A172 (cell line): ENCODE measurements at regions not wholly inside any gene's neighbourhood (a gene's known extent, or its start where the extent isn't known, plus 50 kb on each side); places are given as distances from the start of the nearest gene placed in this dataset.
"Not testable (repeated sequence)": the region's sequence is repeated elsewhere in the genome, so short reads cannot be mapped to it uniquely, and the experiment has no call there.

Experiments used
- DNase-seq: peaks from one replicate; pipeline ENCODE4 v3.0.0-alpha.2; 2015; ENCODE audit warnings: low spot score

DNA sequence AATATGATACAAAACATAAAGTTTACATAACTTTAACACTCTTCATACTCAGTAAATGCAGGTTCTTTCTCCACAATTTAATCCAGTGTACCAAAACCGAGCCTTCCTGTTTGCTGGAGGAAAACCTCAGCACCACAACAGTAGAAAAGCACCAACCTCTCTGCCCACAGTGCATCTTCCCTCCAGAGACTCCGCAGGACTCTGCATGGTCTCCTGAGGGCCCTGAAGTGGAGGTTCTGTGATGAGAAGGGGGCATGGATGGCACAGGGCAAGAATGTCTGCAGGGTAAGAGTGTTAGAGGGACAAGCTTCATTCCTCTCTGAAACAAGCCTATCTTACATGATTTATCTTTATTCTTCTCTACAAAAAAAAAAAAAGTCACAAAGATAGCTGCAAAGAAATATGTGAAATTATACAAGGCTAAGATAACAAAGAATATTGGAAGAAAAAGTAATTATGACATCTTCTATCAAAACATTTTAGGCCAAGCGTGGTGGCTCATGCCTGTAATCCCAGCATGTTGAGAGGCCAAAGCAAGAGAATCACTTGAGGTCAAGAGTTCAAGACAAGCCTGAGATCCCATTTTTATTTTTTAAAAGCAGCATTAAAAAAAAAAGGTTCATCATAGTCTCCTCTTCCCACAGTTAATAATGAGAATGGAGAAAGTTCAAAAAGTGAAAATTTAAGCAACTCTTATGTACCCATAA, 102.0 kb downstream of the VPREB1 start:
- no peak for DNase-seq

- DNase-seq: no peak
Measured at GRCh38 chr22:22348127-22348814, 103.7 kb downstream of the VPREB1 start.

GRCh38 chr22:22348815-22349454, 104.3 kb downstream of the VPREB1 start:
- no peak for DNase-seq

GRCh38 chr22:22349455-22349836, 104.9 kb downstream of the VPREB1 start:
- DNase-seq: no peak

DNA sequence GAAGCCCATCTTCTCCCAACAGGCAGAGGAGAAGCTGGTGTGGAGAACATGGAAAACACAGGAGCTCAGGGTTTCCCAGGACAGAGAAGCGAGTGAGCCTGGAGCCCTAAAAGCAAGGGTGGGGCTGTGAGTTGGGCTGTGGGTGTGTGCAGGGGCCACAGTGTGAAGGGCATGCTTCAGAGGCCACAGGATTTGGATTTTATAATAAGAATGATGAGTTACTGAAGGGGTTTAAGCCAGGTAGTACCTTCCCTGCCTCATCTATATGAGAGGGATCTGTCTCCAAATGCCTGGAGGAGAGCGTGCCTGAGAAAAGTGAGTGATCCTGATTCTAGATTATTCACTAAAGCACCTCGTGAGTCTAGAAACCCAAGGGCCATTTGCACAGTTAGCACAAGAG, 106.8 kb downstream of the VPREB1 start:
- no peak for DNase-seq

DNA sequence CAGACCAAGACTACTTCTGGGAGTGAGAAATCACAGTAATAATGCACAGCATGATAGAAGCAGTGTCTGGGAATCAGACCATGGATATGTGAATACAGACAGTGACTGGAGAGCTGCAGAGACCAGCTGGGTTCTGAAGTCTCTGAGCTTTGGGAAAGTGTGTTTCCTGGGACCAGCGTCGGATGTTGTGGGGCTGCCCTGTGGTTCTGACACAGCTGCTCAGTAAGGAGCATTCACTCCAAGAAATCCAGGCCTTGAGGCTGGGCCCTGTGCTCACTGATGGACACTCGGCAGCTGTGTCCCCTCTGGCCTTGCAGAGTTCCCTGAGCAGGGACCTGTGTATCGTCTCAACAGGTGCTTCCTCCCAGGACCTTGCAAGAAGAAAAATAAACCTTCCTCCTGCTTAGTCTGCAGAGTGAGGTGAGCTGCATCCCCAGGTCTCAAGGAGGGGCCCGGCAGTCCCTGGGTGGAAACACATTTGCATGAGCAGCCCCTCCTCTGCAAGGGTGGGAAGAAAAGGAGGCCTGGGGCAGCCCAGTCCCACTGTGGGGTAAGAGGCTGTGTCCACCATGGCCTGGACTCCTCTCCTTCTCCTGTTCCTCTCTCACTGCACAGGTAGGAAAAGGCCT, 107.9 kb downstream of the VPREB1 start:
- DNase-seq: no peak

GRCh38 chr22:22355096-22355834, 110.7 kb downstream of the VPREB1 start:
- DNase-seq: no peak

DNA sequence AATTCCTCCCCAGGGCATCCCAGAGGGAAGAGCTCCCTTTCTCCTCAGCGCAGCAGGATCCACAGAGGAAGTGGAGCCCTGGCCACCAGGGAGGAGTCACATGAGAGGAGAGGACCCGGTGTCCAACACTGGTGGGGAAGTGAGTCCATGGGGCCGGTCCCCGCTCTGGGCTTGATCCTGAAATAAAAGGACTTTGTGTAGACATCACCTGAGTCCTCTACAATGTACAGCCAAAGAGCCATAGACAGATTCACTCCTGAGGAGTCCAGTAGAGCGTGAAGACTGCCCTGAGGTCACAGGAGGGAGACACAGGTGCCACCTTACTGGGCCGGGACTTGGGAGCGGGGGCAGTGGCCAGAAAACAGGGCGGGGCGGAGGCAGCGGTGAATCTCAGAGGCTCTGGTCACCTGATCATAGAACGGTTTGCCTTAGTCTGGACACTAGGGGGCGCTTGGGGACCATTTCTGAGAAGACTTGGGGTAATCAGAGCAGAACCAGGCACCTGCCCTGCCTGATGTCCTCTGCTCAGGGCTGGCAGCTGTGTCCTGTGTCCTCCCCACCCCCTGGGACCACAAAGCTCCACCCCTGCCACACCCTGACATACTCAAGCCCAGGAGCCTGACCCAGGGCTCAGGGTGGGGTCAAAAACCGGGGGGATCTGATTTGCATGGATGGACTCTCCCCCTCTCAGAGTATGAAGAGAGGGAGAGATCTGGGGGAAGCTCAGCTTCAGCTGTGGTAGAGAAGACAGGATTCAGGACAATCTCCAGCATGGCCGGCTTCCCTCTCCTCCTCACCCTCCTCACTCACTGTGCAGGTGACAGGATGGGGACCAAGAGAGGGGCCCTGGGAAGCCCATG, 112.7 kb downstream of the VPREB1 start:
- DNase-seq: peak; percentile 57

DNA sequence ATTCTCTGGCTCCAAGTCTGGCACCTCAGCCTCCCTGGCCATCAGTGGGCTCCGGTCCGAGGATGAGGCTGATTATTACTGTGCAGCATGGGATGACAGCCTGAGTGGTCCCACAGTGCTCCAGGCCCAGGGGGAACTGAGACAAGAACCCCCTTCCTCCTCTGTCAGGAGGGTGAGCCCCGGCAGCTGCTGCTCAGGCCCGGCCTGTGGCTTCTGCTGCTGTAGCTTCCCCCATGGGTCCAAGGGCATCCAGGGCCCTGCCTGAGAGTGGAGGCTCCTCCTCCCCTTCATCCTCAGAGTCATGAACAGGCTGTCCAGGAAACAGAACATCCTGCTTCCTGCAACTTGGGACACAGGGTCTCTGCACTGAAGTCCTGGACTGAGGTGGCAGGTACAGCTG, 113.6 kb downstream of the VPREB1 start:
- DNase-seq: no peak

GRCh38 chr22:22358686-22359085, 114.1 kb downstream of the VPREB1 start:
- DNase-seq: no peak

- no peak for DNase-seq
Measured at GRCh38 chr22:22359465-22359864, 114.9 kb downstream of the VPREB1 start.

DNA sequence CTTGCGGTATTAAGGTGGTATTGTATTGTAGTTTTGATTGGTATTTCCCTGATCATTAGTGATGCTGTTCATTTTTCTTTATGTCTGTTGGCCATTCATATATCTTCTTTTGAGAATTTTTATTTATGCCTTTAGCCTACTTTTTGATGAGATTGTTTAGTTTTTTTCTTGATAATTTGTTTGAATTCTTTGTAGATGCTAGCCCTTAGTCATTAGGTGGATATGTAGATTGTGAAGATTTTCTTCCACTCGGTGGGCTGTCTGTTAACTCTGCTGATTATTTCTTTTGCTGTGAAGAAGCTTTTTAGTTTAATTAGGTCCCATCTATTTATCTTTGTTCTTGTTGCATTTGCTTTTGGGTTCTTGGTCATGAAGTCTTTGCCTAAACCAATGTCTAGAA, 115.4 kb downstream of the VPREB1 start:
- DNase-seq: no peak

DNA sequence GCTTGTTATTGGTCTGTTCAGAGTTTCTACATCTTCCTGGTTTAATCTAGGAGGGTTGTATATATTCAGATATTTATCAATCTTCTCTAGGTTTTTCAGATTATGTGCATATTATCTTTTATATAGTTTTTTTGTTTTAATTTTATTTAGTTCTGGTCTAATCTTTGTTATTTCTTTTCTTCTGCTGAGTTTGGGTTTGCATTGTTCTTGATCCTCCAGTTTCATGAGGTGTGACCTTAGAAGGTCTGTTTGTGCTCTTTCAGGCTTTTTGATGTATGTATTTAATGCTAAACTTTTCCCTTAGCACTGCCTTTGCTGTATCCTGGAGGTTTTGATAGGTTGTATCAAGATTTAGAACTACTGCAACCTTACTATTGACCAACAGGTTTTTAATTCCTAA, 117.7 kb downstream of the VPREB1 start:
- DNase-seq: no peak

- no peak for DNase-seq
Measured at GRCh38 chr22:22362936-22363335, 118.3 kb downstream of the VPREB1 start.

DNA sequence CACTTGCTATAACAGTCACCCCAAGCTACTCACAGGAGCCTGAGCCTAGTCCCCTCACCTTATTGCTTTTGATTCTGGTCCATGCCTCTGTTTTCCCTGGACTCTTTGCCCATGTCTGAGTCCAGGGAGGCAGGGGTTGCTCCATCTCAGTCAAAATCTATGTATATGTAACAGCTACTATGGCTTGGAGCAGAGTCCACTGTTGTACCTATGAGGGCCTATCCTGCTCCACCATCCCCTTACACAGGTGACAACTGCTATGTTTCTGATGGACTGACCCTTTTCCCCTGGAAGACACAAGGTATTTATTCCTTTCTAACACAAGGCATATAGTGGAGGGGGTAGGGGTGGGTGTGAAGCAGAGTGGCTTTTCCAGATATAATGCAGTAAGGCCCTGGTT, 119.6 kb downstream of the VPREB1 start:
- no peak for DNase-seq

- no peak for DNase-seq
Measured at GRCh38 chr22:22366537-22366936, 122.0 kb downstream of the VPREB1 start.

DNA sequence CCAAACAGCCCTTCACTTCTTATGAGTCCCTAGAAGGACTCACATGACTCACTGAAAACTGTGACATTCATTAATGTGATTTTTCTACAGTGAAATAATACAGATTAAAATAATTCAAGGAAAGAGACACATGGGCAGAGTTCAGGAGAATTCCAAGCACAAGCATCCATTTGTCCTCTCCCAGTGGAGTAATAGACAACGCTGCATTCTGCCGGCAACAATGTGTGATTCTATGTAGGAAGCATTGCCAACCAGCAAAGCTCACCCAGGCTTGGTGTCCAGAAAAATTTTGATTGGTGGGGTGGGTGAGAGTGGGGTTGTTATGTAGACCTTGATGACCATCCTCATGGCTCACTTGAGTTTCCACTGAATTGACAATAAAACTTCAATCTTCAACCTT, 123.9 kb downstream of the VPREB1 start:
- DNase-seq: no peak

GRCh38 chr22:22369219-22369963, 124.8 kb downstream of the VPREB1 start:
- DNase-seq: not testable (repeated sequence)

- DNase-seq: no peak
Measured at GRCh38 chr22:22369964-22370270, 125.3 kb downstream of the VPREB1 start.

DNA sequence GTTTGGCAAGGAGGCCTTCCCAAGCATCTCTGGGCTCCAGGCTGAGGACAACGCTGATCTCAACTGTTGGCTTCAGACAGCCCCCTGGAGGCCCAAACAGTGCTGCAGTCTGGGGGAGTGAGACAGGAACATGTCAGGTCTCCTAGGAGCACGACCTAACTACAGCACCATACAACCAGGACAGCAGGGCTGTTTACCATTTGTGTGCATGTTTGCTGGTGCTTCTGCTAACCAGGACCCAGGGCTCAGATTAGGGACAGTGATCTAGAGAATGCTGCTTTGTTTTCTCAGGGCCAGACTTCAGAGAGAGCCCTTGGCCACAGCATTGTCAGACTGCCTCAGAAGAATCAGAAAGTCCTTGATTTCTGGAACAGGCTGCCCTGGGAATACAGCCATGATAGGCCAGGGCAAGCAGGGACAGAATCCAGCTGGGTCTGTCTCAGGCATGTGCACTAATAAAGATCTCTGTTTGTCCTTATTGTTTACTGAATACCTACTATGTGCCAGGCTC, 126.5 kb downstream of the VPREB1 start:
- DNase-seq: no peak
